ENCODE measurements at regions not wholly inside any gene's neighbourhood (a gene's known extent, or its start where the extent isn't known, plus 50 kb on each side); places are given as distances from the start of the nearest gene placed in this dataset.

GRCh38 chr4:11636551-11636950 lies 207.9 kb upstream of the HS3ST1 start:
- TF ChIP-seq, protein P1, sequence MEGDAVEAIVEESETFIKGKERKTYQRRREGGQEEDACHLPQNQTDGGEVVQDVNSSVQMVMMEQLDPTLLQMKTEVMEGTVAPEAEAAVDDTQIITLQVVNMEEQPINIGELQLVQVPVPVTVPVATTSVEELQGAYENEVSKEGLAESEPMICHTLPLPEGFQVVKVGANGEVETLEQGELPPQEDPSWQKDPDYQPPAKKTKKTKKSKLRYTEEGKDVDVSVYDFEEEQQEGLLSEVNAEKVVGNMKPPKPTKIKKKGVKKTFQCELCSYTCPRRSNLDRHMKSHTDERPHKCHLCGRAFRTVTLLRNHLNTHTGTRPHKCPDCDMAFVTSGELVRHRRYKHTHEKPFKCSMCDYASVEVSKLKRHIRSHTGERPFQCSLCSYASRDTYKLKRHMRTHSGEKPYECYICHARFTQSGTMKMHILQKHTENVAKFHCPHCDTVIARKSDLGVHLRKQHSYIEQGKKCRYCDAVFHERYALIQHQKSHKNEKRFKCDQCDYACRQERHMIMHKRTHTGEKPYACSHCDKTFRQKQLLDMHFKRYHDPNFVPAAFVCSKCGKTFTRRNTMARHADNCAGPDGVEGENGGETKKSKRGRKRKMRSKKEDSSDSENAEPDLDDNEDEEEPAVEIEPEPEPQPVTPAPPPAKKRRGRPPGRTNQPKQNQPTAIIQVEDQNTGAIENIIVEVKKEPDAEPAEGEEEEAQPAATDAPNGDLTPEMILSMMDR (IDR thresholded peaks at IDR 0.05), result no peak
- no peak for TF ChIP-seq POLR2A (IDR thresholded peaks at IDR 0.05)

All from heart left ventricle (tissue), 13 donors.